AG04450 (cell line): ENCODE measurements at regions not wholly inside any gene's neighbourhood (a gene's known extent, or its start where the extent isn't known, plus 50 kb on each side); places are given as distances from the start of the nearest gene placed in this dataset.
"Not testable (repeated sequence)": the region's sequence is repeated elsewhere in the genome, so short reads cannot be mapped to it uniquely, and the experiment has no call there.

Experiments used
- CTCF ChIA-PET: fragments of 300-600, 350-600 bp; formaldehyde crosslinking; extraction: SDS; loops from one replicate; lab custom pipeline; 2022; ENCODE audit warnings: antibody characterized with exemption, inconsistent platforms; lab: Charles Lee
- POLR2A ChIA-PET: fragments of 350-600 bp; formaldehyde crosslinking; extraction: SDS; loops from one replicate; lab custom pipeline; 2021; ENCODE audit warnings: antibody characterized with exemption, inconsistent platforms; lab: Yijun Ruan, JAX
- DNase-seq: peaks from one replicate; pipeline ENCODE4 v3.0.0-alpha.2; 2011; ENCODE audit warnings: low read depth, low spot score
- H3K27ac ChIP-seq: one replicate; pipeline ENCODE4 v1.5.1; 2012; ENCODE audit warnings: low read depth, low read length, control low read depth
- H3K27me3 ChIP-seq: one replicate; pipeline ENCODE4 v1.6.0; 2012; ENCODE audit warnings: low read length; ENCODE audit not compliant: control insufficient read depth, insufficient read depth
- H3K4me3 ChIP-seq: 2 replicates; pipeline ENCODE4 v1.5.1; 2011; ENCODE audit warnings: mild to moderate bottlenecking, low read depth, low read length, control low read depth
- H3K9me3 ChIP-seq: 2 replicates; pipeline ENCODE4 v1.5.1; 2012; ENCODE audit warnings: low read length; ENCODE audit not compliant: control insufficient read depth, insufficient read depth
- TF ChIP-seq, protein P1 (sequence below): IDR thresholded peaks from 2 replicates; pipeline ENCODE4 v1.5.1; 2011; ENCODE audit warnings: low read depth, low read length, control low read depth, inconsistent platforms

DNA sequence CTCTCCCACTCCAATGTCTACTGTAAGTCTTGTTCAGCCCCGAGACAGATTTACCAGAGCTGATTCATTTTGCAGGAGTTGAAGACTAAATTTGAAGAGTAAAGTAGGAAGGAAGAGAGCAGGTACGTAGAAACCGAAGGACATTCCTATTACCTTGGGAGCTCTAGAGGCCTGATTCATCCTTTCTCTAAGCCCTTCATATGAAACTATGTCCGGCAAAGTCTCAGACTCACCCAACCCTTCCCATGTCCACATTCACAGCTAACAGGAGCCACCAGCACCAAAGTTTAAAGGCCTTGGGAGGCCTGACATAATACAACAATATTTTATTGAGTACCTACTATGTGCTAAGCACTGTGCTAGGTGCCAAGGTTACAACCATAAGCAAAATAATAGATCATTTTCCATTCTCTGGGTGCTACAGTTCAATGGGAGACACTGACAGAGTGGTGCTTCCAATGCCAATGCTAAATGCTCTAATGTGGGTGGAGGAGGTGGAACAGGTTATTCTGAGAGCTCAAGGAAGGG is 86.6 kb downstream of the PHLDA1 start:
- ChIA-PET POLR2A (no interaction called here), CTCF (no interaction called here)
- Histone ChIP-seq H3K4me3 (no peak overlapping the region), H3K27ac (peak overlapping the region; percentile 59), H3K27me3 (no peaks in the 10 kb centered on the region), H3K9me3 (no peaks in the 10 kb centered on the region; the same call in none of the 2 replicates)
- TF ChIP-seq, protein P1, sequence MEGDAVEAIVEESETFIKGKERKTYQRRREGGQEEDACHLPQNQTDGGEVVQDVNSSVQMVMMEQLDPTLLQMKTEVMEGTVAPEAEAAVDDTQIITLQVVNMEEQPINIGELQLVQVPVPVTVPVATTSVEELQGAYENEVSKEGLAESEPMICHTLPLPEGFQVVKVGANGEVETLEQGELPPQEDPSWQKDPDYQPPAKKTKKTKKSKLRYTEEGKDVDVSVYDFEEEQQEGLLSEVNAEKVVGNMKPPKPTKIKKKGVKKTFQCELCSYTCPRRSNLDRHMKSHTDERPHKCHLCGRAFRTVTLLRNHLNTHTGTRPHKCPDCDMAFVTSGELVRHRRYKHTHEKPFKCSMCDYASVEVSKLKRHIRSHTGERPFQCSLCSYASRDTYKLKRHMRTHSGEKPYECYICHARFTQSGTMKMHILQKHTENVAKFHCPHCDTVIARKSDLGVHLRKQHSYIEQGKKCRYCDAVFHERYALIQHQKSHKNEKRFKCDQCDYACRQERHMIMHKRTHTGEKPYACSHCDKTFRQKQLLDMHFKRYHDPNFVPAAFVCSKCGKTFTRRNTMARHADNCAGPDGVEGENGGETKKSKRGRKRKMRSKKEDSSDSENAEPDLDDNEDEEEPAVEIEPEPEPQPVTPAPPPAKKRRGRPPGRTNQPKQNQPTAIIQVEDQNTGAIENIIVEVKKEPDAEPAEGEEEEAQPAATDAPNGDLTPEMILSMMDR: no peak
- DNase-seq: no peak

DNA sequence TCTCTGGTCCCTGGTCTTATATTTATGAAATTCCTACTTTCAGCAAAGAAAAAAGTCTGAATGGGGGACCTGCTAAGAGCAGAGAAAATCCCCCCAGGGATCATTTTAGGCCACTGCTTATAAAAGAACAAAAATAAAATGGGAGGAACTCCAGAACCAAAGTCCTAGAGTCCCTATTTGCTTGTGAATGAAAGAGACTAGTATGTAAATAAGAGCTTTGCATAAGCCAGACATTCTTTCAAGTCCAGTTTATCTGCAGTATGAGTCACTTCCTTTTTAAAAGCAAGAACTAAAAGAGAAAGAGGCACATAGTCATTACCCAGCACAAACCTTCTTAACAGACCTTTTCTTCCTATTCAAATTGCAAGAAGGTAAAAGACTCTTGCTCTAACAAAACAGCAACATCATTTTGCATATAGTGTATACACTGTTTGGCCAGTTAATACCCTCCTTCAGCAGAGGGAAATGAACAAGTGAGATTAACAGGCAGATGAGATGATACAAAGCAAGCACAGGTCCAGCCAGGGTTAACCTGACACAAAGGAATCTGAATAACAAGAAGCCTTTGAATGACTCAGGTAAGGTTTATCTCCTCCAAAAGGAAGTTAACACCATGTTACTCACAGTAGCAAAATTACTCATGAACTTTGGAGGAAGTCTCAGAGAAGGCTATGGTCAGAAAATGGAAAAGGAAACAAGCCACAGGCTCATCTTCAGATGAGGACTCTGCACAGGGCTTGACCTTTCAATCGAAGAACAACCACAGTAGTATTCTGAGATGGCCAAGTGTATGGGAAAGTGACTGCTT is 87.3 kb downstream of the PHLDA1 start:
- peak overlapping the region; percentile 59 for H3K27ac ChIP-seq
- H3K27me3 ChIP-seq: no peaks in the 10 kb centered on the region
- no peaks in the 10 kb centered on the region; the same call in none of the 2 replicates for H3K9me3 ChIP-seq
- ChIA-PET CTCF (interaction anchor here (1.3 kb wide), 1 partner anchor 11 kb away, joined by 3 read pairs; no protein-coding TSS in a partner anchor), POLR2A (interaction anchor here (1.0 kb wide), 2 partner anchors 10 to 87 kb away, joined by 4 read pairs; partner anchors contain the start of gene PHLDA1)
- TF ChIP-seq, protein P1: no peak
- DNase-seq: peak; percentile 55
- H3K4me3 ChIP-seq: no peak overlapping the region

DNA sequence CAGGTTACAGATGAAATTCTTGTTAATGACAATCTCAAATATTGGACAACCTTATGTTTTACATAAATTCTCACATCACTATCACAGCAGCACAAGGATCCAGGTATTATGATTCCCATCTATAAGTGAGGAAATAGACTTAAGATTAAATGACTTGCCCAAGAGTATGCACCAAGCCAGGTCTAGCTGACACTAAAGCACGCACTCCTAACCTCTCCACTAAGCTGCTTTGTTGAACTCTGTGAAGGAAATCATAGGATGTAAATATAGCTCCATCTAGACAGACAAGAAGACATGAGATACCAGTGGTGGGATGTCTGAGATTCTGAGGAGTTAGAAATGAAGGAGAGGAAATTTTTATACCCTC is 87.9 kb downstream of the PHLDA1 start:
- ChIA-PET CTCF (interaction anchor here (1.3 kb wide), 1 partner anchor 11 kb away, joined by 3 read pairs; no protein-coding TSS in a partner anchor), POLR2A (interaction anchor here (1.0 kb wide), 2 partner anchors 10 to 88 kb away, joined by 4 read pairs; partner anchors contain the start of gene PHLDA1)
- DNase-seq: no peak

DNA sequence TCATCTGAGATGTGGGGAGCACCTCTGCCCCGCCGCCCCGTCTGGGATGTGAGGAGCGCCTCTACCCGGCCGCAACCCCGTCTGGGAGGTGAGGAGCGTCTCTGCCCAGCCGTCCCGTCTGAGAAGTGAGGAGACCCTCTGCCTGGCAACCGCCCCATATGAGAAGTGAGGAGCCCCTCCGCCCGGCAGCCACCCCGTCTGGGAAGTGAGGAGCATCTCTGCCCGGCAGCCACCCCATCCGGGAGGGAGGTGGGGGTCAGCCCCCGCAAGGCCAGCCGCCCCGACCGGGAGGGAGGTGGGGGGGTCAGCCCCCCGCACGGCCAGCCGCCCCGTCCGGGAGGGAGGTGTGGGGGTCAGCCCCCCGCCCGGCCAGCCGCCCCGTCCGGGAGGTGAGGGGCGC is 89.9 kb downstream of the PHLDA1 start:
- H3K27me3 ChIP-seq, H3K9me3 ChIP-seq, H3K4me3 ChIP-seq, CTCF ChIA-PET, DNase-seq, H3K27ac ChIP-seq, POLR2A ChIA-PET: not testable (repeated sequence)

More for the DNA sequence above, 87.9 kb downstream of the PHLDA1 start:
- Histone ChIP-seq H3K9me3 (no peaks in the 10 kb centered on the region; the same call in none of the 2 replicates), H3K4me3 (no peak overlapping the region), H3K27me3 (no peaks in the 10 kb centered on the region), H3K27ac (no peak overlapping the region)
- TF ChIP-seq, protein P1: no peak

DNA sequence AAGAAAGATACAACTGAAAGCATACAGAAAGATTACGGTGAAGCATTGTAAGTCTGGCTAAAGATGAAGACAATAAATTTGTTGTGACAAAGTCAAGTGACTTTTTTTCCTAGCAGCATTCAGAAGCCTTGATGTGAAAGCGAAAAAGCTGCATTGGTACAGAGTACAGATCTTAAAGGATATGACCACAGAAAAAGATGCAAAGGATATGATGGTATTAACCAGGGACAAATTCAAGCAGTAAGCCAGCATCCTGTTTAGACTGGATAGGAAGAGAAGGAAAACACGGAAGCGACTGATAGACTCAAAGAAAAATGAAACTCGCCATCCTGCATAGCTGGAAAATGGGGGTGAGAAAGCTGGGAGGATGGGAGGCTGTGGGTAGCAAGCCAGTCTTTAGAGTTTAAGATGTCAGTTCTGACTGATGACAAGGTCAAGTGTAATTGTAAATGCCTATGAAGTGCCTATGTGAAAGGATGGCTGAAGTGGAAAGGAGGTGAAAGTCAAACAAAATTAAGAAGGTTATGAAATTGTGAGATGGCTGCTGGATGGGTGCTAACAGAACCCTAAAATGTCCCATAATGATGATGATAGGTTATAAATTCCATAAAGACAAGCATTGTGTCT is 92.4 kb downstream of the PHLDA1 start:
- DNase-seq: no peak
- Histone ChIP-seq H3K9me3 (no peaks in the 10 kb centered on the region; the same call in none of the 2 replicates), H3K27ac (no peak overlapping the region), H3K27me3 (no peaks in the 10 kb centered on the region), H3K4me3 (no peak overlapping the region)
- POLR2A ChIA-PET: no interaction called here
- TF ChIP-seq, protein P1: no peak
- CTCF ChIA-PET: interaction anchor here (0.5 kb wide), 1 partner anchor 267 kb away, joined by 4 read pairs; no protein-coding TSS in a partner anchor
